ENCODE measurements at regions not wholly inside any gene's neighbourhood (a gene's known extent, or its start where the extent isn't known, plus 50 kb on each side); places are given as distances from the start of the nearest gene placed in this dataset.

DNA sequence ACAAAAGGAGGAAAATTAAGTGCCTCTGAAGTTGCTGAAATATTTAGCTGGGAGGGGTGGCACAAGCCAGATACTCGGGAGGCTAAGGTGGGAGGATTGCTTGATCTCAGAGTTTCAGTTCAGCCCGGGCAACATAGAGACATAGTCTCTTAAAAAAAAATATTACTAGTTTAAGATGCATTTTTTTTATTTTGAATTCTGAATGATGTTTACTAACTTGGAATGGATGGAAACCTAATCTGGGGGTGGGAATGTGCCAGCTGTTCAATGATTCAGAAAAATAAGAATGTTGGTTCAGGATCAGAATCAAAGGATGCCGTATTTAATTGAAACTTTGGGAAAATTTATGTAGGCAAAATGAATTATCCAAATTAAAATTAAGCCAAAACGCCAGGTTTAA lies 167.2 kb upstream of the ANK2 start:
- H3K27ac ChIP-seq (ENCODE audit: low read depth, low read length): no peak overlapping the region
- H3K9me3 ChIP-seq (ENCODE audit: control insufficient read depth in 5 of 5, low read length in 5 of 5): no peaks in the 10 kb centered on the region
- no peaks in the 10 kb centered on the region for H3K27me3 ChIP-seq (ENCODE audit: control insufficient read depth in 5 of 5, insufficient read depth in 4 of 5, low read length in 5 of 5)
- H3K9ac ChIP-seq (ENCODE audit: low read length in 5 of 5): no peak overlapping the region
- H3K4me3 ChIP-seq (ENCODE audit: low read depth in 1 of 5, low read length in 5 of 5): no peak overlapping the region
- H3K4me1 ChIP-seq (ENCODE audit: control insufficient read depth in 5 of 5, insufficient read depth in 5 of 5, low read length in 5 of 5): no peaks in the 10 kb centered on the region
- no peaks in the 10 kb centered on the region for H3K36me3 ChIP-seq (ENCODE audit: control insufficient read depth in 5 of 5, insufficient read depth in 5 of 5, low read length in 5 of 5)

DNA sequence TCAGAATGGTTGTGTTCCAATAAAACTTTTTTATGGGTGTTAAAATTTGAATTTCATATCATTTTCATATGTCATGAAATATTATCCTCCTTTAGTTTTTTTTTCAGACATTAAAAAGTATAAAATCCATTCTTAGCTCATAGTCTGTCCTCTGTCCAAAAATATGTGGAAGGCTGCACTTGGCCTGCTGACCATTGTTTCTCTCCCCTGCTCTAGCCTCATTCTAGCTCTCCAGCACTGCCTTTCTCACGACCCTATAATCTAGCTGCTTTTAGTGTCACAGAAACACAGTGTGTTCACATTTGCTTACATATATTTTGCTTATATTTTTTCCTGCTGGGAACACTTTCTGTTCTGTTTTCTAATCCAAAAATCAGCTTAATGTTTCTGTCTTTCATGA lies 165.0 kb upstream of the ANK2 start:
- Histone ChIP-seq H3K4me3 (ENCODE audit: low read depth in 1 of 5, low read length in 5 of 5) (no peak overlapping the region), H3K36me3 (ENCODE audit: control insufficient read depth in 5 of 5, insufficient read depth in 5 of 5, low read length in 5 of 5) (no peaks in the 10 kb centered on the region), H3K9me3 (ENCODE audit: control insufficient read depth in 5 of 5, low read length in 5 of 5) (no peaks in the 10 kb centered on the region), H3K4me1 (ENCODE audit: control insufficient read depth in 5 of 5, insufficient read depth in 5 of 5, low read length in 5 of 5) (peaks cover 0 to 2% (median 0%) of the 10 kb centered on the region in 5 donors), H3K27ac (ENCODE audit: low read depth, low read length) (no peak overlapping the region), H3K9ac (ENCODE audit: low read length in 5 of 5) (no peak overlapping the region), H3K27me3 (ENCODE audit: control insufficient read depth in 5 of 5, insufficient read depth in 4 of 5, low read length in 5 of 5) (no peaks in the 10 kb centered on the region)

DNA sequence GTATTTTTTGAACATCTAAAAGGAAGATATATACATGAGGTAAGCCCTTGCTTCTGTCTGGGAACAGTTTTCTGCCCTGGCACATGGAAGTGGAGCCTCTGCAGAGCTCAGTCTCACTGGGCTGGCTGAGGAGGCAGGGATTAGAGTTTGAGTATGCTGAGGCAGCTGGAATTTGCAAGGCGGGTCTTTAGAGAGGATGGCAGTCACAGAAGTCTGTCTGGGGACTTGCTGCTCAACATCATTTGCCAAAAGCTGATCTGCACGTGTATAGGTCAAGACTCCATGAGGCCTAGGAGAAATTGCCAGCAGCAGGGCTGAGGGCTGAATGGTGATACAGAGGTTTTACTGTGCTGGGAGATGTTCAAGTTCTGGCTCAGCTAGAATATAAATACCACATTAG lies 163.6 kb upstream of the ANK2 start:
- Histone ChIP-seq H3K4me1 (ENCODE audit: control insufficient read depth in 5 of 5, insufficient read depth in 5 of 5, low read length in 5 of 5) (peaks cover 0 to 7% (median 6%) of the 10 kb centered on the region in 5 donors), H3K9ac (ENCODE audit: low read length in 5 of 5) (no peak overlapping the region), H3K4me3 (ENCODE audit: low read depth in 1 of 5, low read length in 5 of 5) (no peak overlapping the region), H3K27ac (ENCODE audit: low read depth, low read length) (no peak overlapping the region), H3K36me3 (ENCODE audit: control insufficient read depth in 5 of 5, insufficient read depth in 5 of 5, low read length in 5 of 5) (no peaks in the 10 kb centered on the region), H3K27me3 (ENCODE audit: control insufficient read depth in 5 of 5, insufficient read depth in 4 of 5, low read length in 5 of 5) (no peaks in the 10 kb centered on the region), H3K9me3 (ENCODE audit: control insufficient read depth in 5 of 5, low read length in 5 of 5) (no peaks in the 10 kb centered on the region)

- Histone ChIP-seq H3K4me1 (ENCODE audit: control insufficient read depth in 5 of 5, insufficient read depth in 5 of 5, low read length in 5 of 5) (peaks cover 0 to 7% (median 6%) of the 10 kb centered on the region in 5 donors), H3K27me3 (ENCODE audit: control insufficient read depth in 5 of 5, insufficient read depth in 4 of 5, low read length in 5 of 5) (no peaks in the 10 kb centered on the region), H3K9ac (ENCODE audit: low read length in 5 of 5) (no peak overlapping the region), H3K27ac (ENCODE audit: low read depth, low read length) (no peak overlapping the region), H3K9me3 (ENCODE audit: control insufficient read depth in 5 of 5, low read length in 5 of 5) (no peaks in the 10 kb centered on the region), H3K4me3 (ENCODE audit: low read depth in 1 of 5, low read length in 5 of 5) (no peak overlapping the region), H3K36me3 (ENCODE audit: control insufficient read depth in 5 of 5, insufficient read depth in 5 of 5, low read length in 5 of 5) (no peaks in the 10 kb centered on the region)
Observed at GRCh38 chr4:112888622-112889021, 160.8 kb upstream of the ANK2 start.

GRCh38 chr4:112889199-112889598 lies 160.3 kb upstream of the ANK2 start:
- Histone ChIP-seq H3K4me3 (ENCODE audit: low read depth in 1 of 5, low read length in 5 of 5) (peak overlapping the region in 1 of 5 donors; percentile 62), H3K4me1 (ENCODE audit: control insufficient read depth in 5 of 5, insufficient read depth in 5 of 5, low read length in 5 of 5) (peaks cover 0 to 7% (median 6%) of the 10 kb centered on the region in 5 donors), H3K36me3 (ENCODE audit: control insufficient read depth in 5 of 5, insufficient read depth in 5 of 5, low read length in 5 of 5) (no peaks in the 10 kb centered on the region), H3K27me3 (ENCODE audit: control insufficient read depth in 5 of 5, insufficient read depth in 4 of 5, low read length in 5 of 5) (no peaks in the 10 kb centered on the region), H3K9ac (ENCODE audit: low read length in 5 of 5) (no peak overlapping the region), H3K9me3 (ENCODE audit: control insufficient read depth in 5 of 5, low read length in 5 of 5) (no peaks in the 10 kb centered on the region), H3K27ac (ENCODE audit: low read depth, low read length) (peak overlapping the region; percentile 62)

GRCh38 chr4:112889619-112890527 lies 159.6 kb upstream of the ANK2 start:
- Histone ChIP-seq H3K9me3 (ENCODE audit: control insufficient read depth in 5 of 5, low read length in 5 of 5) (no peaks in the 10 kb centered on the region), H3K4me1 (ENCODE audit: control insufficient read depth in 5 of 5, insufficient read depth in 5 of 5, low read length in 5 of 5) (peaks cover 0 to 7% (median 6%) of the 10 kb centered on the region in 5 donors), H3K27me3 (ENCODE audit: control insufficient read depth in 5 of 5, insufficient read depth in 4 of 5, low read length in 5 of 5) (no peaks in the 10 kb centered on the region), H3K4me3 (ENCODE audit: low read depth in 1 of 5, low read length in 5 of 5) (peak overlapping the region in 4 of 5 donors; percentile 28 to 62 (median 43)), H3K27ac (ENCODE audit: low read depth, low read length) (peak overlapping the region; percentile 62), H3K9ac (ENCODE audit: low read length in 5 of 5) (peak overlapping the region in 4 of 5 donors; percentile 12 to 38 (median 30)), H3K36me3 (ENCODE audit: control insufficient read depth in 5 of 5, insufficient read depth in 5 of 5, low read length in 5 of 5) (no peaks in the 10 kb centered on the region)

DNA sequence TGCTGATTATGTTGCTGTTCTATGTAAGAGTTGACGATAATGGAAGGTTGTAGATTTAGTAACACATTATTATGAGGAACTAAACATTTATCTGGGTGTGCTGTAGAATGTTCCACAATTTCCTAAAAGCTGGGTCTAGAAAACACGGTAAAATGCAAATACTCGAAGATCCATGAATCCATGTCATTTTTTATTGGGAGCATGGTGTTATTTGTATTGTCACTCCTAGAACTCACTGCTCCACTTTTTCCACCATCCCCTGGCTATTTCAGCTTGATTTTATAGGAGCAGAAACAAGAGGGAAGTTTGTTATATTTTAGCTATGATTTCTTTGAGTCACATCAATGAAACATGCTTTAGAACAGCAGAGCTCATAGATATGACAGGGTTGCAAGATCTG lies 155.0 kb upstream of the ANK2 start:
- Histone ChIP-seq H3K9ac (ENCODE audit: low read length in 5 of 5) (no peak overlapping the region), H3K36me3 (ENCODE audit: control insufficient read depth in 5 of 5, insufficient read depth in 5 of 5, low read length in 5 of 5) (no peaks in the 10 kb centered on the region), H3K4me1 (ENCODE audit: control insufficient read depth in 5 of 5, insufficient read depth in 5 of 5, low read length in 5 of 5) (peaks cover 0 to 9% (median 7%) of the 10 kb centered on the region in 5 donors), H3K27ac (ENCODE audit: low read depth, low read length) (no peak overlapping the region), H3K9me3 (ENCODE audit: control insufficient read depth in 5 of 5, low read length in 5 of 5) (no peaks in the 10 kb centered on the region), H3K27me3 (ENCODE audit: control insufficient read depth in 5 of 5, insufficient read depth in 4 of 5, low read length in 5 of 5) (peaks cover 0 to 5% (median 0%) of the 10 kb centered on the region in 5 donors), H3K4me3 (ENCODE audit: low read depth in 1 of 5, low read length in 5 of 5) (no peak overlapping the region)

- H3K9me3 ChIP-seq (ENCODE audit: control insufficient read depth in 5 of 5, low read length in 5 of 5): no peaks in the 10 kb centered on the region
- H3K4me1 ChIP-seq (ENCODE audit: control insufficient read depth in 5 of 5, insufficient read depth in 5 of 5, low read length in 5 of 5): peaks cover 0 to 7% (median 3%) of the 10 kb centered on the region in 5 donors
- H3K4me3 ChIP-seq (ENCODE audit: low read depth in 1 of 5, low read length in 5 of 5): no peak overlapping the region
- H3K27ac ChIP-seq (ENCODE audit: low read depth, low read length): no peak overlapping the region
- H3K27me3 ChIP-seq (ENCODE audit: control insufficient read depth in 5 of 5, insufficient read depth in 4 of 5, low read length in 5 of 5): peaks cover 0 to 5% (median 0%) of the 10 kb centered on the region in 5 donors
- no peaks in the 10 kb centered on the region for H3K36me3 ChIP-seq (ENCODE audit: control insufficient read depth in 5 of 5, insufficient read depth in 5 of 5, low read length in 5 of 5)
- H3K9ac ChIP-seq (ENCODE audit: low read length in 5 of 5): no peak overlapping the region
Observed at GRCh38 chr4:112894951-112895350, 154.5 kb upstream of the ANK2 start.

GRCh38 chr4:112895811-112896608 lies 153.4 kb upstream of the ANK2 start:
- H3K9me3 ChIP-seq (ENCODE audit: control insufficient read depth in 5 of 5, low read length in 5 of 5): no peaks in the 10 kb centered on the region
- H3K27ac ChIP-seq (ENCODE audit: low read depth, low read length): no peak overlapping the region
- H3K4me1 ChIP-seq (ENCODE audit: control insufficient read depth in 5 of 5, insufficient read depth in 5 of 5, low read length in 5 of 5): peaks cover 0 to 4% (median 0%) of the 10 kb centered on the region in 5 donors
- no peak overlapping the region for H3K9ac ChIP-seq (ENCODE audit: low read length in 5 of 5)
- no peak overlapping the region for H3K4me3 ChIP-seq (ENCODE audit: low read depth in 1 of 5, low read length in 5 of 5)
- H3K27me3 ChIP-seq (ENCODE audit: control insufficient read depth in 5 of 5, insufficient read depth in 4 of 5, low read length in 5 of 5): peaks cover 0 to 5% (median 0%) of the 10 kb centered on the region in 5 donors
- H3K36me3 ChIP-seq (ENCODE audit: control insufficient read depth in 5 of 5, insufficient read depth in 5 of 5, low read length in 5 of 5): no peaks in the 10 kb centered on the region
